Psoas muscle (tissue), 7 donors: ENCODE measurements at regions not wholly inside any gene's neighbourhood (a gene's known extent, or its start where the extent isn't known, plus 50 kb on each side); places are given as distances from the start of the nearest gene placed in this dataset.

Experiments used
- ATAC-seq, 4 donors: fragments of 200-7000 bp; cut with Tn5 transposase; one replicate each; pipeline ENCODE4 v1.9.1; 2020; ENCODE audit warnings: moderate library complexity in 3 of 4, mild to moderate bottlenecking in 2 of 4
- DNase-seq, 2 donors: peaks; one replicate each; pipeline ENCODE4 v3.0.0-alpha.2; 2020
- H3K27ac ChIP-seq: fragments of 200-600 bp; one replicate; pipeline ENCODE4 v1.8.0; 2022
- H3K27me3 ChIP-seq, 3 donors: fragments of 200-600 bp in 1 of 3; one replicate each; pipeline versions ENCODE4 v1.6.1 to v1.8.0; 2013 to 2022; ENCODE audit warnings: low read length in 2 of 3, mild to moderate bottlenecking in 2 of 3, moderate library complexity in 1 of 3; ENCODE audit not compliant: insufficient read depth in 3 of 3
- H3K36me3 ChIP-seq, 2 donors: fragments of 200-600 bp in 1 of 2; one replicate each; pipeline versions ENCODE4 v1.6.1 to v1.8.0; 2013 to 2022; ENCODE audit warnings: low read depth in 1 of 2, mild to moderate bottlenecking in 1 of 2, moderate library complexity in 1 of 2; ENCODE audit not compliant: insufficient read depth in 1 of 2
- H3K4me1 ChIP-seq: fragments of 200-600 bp; one replicate; pipeline ENCODE4 v1.8.0; 2022
- H3K4me3 ChIP-seq: fragments of 200-600 bp; one replicate; pipeline ENCODE4 v1.8.0; 2022; ENCODE audit warnings: mild to moderate bottlenecking
- H3K9me3 ChIP-seq: fragments of 200-600 bp; one replicate; pipeline ENCODE4 v1.8.0; 2022
- WGBS, 3 donors: extraction: QIAGEN DNeasy Blood & Tissue Kit; methylation state at CpG; one replicate each; pipeline versions ENCODE4 v1.1.6 to v1.1.7; 2013; 5-methylcytosine and 5-hydroxymethylcytosine counted together
- intact Hi-C, 2 donors: fragments of 100-400 bp; cut with DNase I; formaldehyde crosslinking; loops; one replicate each; pipeline versions ENCODE4 v1.11.0 to v1.14.2; 2022
- TF ChIP-seq, protein P1 (sequence below): fragments of 200-600 bp; IDR thresholded peaks from one replicate; pipeline ENCODE4 v1.8.0; 2022; ENCODE audit warnings: antibody characterized with exemption
- donor health status: healthy with polysubstance abuse.
- donor health status: DM: no; HTN: no; CAD: no; lungs with moderate emphysema.
- donor health status: Bipolar disorder and iron deficiency.
- donor health status: healthy.
- donor health status: DM: yes; HTN: yes; CAD: no.
- donor health status: DM: no; HTN: no; CAD: no.
- donor health status: DM: yes; HTN: yes; CAD: no.

DNA sequence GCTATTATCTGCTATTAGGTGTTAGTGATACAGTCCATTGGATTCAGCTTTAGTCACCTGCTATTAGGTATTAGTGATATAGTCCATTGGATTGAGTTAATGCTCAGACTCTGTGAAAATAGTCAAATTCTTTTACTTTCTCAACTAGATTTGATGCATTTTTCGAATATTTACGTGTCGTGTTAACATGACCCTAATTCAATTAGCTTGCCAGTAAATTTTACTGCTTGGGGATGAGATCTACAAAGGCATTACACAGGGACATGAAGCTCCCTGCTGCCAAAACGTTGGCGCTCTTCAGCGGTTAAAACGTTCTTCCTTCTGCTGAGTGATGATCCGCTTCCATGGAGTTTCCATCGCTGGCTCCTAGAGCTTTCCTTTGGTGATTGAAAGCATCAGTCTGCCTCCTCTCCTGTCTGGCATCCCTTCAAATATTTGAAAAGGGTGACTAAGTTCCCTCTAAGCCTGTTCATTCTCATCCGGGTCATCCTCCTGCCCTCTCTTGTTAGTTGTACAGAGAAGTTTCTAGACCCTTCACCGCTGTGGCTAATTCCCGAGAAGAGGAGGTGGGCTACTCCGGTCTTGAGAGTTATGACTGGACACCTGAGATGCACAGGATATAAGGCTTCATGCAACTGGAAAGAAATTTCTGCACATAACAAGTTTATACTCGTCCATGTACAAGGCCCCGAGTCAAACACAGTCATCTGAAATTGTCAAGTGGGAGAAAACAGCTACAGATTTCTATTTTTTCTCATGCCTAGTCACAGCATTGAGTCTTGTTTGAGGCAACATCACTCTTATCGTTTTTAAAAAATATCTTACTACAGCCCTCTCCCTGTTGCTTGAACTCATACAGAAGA, 254.0 kb downstream of the KLF6 start:
- no peaks in the 10 kb centered on the region for H3K36me3 ChIP-seq
- no peak overlapping the region for H3K4me3 ChIP-seq
- no peak for DNase-seq
- H3K9me3 ChIP-seq = no peaks in the 10 kb centered on the region
- no peak for ATAC-seq
- intact Hi-C loops = no loop called here
- TF ChIP-seq, protein P1, sequence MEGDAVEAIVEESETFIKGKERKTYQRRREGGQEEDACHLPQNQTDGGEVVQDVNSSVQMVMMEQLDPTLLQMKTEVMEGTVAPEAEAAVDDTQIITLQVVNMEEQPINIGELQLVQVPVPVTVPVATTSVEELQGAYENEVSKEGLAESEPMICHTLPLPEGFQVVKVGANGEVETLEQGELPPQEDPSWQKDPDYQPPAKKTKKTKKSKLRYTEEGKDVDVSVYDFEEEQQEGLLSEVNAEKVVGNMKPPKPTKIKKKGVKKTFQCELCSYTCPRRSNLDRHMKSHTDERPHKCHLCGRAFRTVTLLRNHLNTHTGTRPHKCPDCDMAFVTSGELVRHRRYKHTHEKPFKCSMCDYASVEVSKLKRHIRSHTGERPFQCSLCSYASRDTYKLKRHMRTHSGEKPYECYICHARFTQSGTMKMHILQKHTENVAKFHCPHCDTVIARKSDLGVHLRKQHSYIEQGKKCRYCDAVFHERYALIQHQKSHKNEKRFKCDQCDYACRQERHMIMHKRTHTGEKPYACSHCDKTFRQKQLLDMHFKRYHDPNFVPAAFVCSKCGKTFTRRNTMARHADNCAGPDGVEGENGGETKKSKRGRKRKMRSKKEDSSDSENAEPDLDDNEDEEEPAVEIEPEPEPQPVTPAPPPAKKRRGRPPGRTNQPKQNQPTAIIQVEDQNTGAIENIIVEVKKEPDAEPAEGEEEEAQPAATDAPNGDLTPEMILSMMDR = no peak
- 85 to 88% (median 88%) methylated on average over 16 of the region's 16 CpGs for WGBS, 3 donors
- H3K4me1 ChIP-seq = peaks cover 10% of the 10 kb centered on the region
- no peak overlapping the region for H3K27ac ChIP-seq
- H3K27me3 ChIP-seq = no peaks in the 10 kb centered on the region

DNA sequence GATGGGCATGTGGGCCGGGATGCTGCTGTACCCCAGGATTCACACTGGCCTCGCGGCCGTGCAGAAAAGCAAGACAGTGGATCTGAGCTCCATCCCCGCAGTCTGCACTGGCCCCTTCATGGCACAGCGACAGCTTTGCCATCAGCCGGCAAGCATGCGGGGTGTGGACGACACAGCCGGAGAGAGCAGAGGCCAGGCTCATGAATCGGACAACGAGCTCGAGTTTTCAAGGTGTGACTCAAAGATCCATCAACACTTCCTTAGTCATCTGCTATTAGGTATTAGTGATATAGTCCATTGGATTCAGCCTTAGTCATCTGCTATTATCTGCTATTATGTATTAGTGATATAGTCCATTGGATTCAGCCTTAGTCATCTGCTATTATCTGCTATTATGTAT, 254.7 kb downstream of the KLF6 start:
- H3K27me3 ChIP-seq = no peaks in the 10 kb centered on the region
- H3K27ac ChIP-seq = no peak overlapping the region
- intact Hi-C loops = no loop called here
- ATAC-seq (no peak), DNase-seq (no peak)
- no peaks in the 10 kb centered on the region for H3K9me3 ChIP-seq
- no peak overlapping the region for H3K4me3 ChIP-seq
- 91 to 95% (median 94%) methylated on average over 13 of the region's 13 CpGs for WGBS, 3 donors
- no peaks in the 10 kb centered on the region for H3K36me3 ChIP-seq
- TF ChIP-seq, protein P1 = no peak
- peaks cover 15% of the 10 kb centered on the region for H3K4me1 ChIP-seq

DNA sequence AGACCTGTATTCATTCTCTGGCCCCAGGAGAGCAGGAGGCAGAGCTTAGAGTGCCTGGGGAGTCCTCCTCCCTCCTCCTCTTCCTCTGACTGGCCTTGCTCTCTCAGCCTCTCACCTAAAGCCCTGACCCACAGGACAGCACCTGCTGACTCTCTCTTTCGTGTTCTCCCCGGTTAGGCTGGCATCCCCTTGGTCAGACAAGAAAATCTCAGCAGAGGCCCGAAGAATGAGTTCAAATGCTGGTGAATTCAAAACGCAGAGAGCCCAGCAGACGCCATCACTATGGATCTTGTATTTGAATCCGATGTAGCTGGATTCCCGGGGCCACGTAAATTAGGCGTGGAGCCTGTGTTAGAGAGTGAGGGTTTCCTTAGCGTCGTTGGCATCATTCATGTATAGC, 255.3 kb downstream of the KLF6 start:
- TF ChIP-seq, protein P1 = no peak
- WGBS, 3 donors = 86 to 93% (median 90%) methylated on average over 11 of the region's 11 CpGs

DNA sequence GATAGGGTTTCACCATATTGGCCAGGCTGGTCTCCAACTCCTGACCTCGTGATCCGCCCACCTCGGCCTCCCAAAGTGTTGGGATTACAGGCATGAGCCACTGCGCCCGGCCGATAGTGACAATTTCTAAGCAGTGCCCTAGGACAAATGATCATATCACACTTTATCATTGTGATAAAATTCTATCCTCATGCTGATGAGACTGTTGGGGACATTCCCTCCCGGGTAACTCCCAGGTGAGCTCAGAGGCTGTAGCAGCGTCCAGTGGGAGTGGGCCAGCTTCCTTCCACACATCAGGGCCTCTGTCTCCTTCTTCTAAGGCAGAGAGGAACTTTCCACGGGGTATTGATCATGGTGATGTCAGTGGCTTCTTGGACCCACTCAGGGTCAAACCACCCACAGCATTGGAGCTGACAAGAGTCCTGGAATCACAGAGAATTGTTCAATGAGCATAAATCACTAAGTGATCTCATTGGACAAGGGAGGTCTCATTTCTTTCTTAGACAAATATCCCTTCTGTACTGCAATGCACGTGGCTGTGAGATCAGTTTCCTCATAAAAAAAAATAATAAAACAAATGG, 256.1 kb downstream of the KLF6 start:
- H3K9me3 ChIP-seq = no peaks in the 10 kb centered on the region
- H3K4me1 ChIP-seq = peaks cover 17% of the 10 kb centered on the region
- H3K36me3 ChIP-seq = no peaks in the 10 kb centered on the region
- WGBS, 3 donors = 77 to 85% (median 81%) methylated on average over 10 of the region's 10 CpGs
- no peak for DNase-seq
- no peak overlapping the region for H3K27ac ChIP-seq
- no peak overlapping the region for H3K4me3 ChIP-seq
- TF ChIP-seq, protein P1 = no peak
- intact Hi-C loops = loop anchor here in 1 of 2 donors (5.0 kb wide), 1 partner anchor 62 kb away; no protein-coding TSS in a partner anchor
- no peaks in the 10 kb centered on the region for H3K27me3 ChIP-seq
- ATAC-seq = no peak

More for the DNA sequence above, 255.3 kb downstream of the KLF6 start:
- intact Hi-C loops = loop anchor here in 1 of 2 donors (5.0 kb wide), 1 partner anchor 62 kb away; no protein-coding TSS in a partner anchor
- no peak overlapping the region for H3K4me3 ChIP-seq
- no peak for ATAC-seq
- H3K36me3 ChIP-seq = no peaks in the 10 kb centered on the region
- H3K4me1 ChIP-seq = peaks cover 17% of the 10 kb centered on the region
- no peaks in the 10 kb centered on the region for H3K27me3 ChIP-seq
- DNase-seq = no peak
- no peak overlapping the region for H3K27ac ChIP-seq
- H3K9me3 ChIP-seq = no peaks in the 10 kb centered on the region
